ENCODE measurements at regions not wholly inside any gene's neighbourhood (a gene's known extent, or its start where the extent isn't known, plus 50 kb on each side); places are given as distances from the start of the nearest gene placed in this dataset.
"Not testable (repeated sequence)": the region's sequence is repeated elsewhere in the genome, so short reads cannot be mapped to it uniquely, and the experiment has no call there.

GRCh38 chr2:198604599-198604998 is 800.2 kb downstream of the PLCL1 start:
- DNase-seq: no peak

- DNase-seq: not testable (repeated sequence)
These were observed 798.6 kb downstream of the PLCL1 start for GRCh38 chr2:198602986-198603385.

GRCh38 chr2:198597648-198598047 is 793.3 kb downstream of the PLCL1 start:
- DNase-seq: no peak

GRCh38 chr2:198596985-198597384 is 792.6 kb downstream of the PLCL1 start:
- no peak for DNase-seq

- no peak for DNase-seq
These were observed 791.3 kb downstream of the PLCL1 start for GRCh38 chr2:198595721-198596120.

GRCh38 chr2:198591586-198591985 is 787.2 kb downstream of the PLCL1 start:
- no peak for DNase-seq

GRCh38 chr2:198587741-198588140 is 783.3 kb downstream of the PLCL1 start:
- DNase-seq: no peak

GRCh38 chr2:198587240-198587639 is 782.8 kb downstream of the PLCL1 start:
- no peak for DNase-seq

- DNase-seq: no peak
These were observed 767.0 kb downstream of the PLCL1 start for GRCh38 chr2:198571393-198571792.

- DNase-seq: no peak
These were observed 753.8 kb downstream of the PLCL1 start for GRCh38 chr2:198558176-198558575.

- DNase-seq: no peak
These were observed 741.7 kb downstream of the PLCL1 start for GRCh38 chr2:198546122-198546521.

GRCh38 chr2:198545411-198545810 is 741.0 kb downstream of the PLCL1 start:
- no peak for DNase-seq

GRCh38 chr2:198544461-198544860 is 740.1 kb downstream of the PLCL1 start:
- DNase-seq: no peak

GRCh38 chr2:198534756-198535155 is 730.4 kb downstream of the PLCL1 start:
- DNase-seq: no peak

GRCh38 chr2:198525211-198525969 is 721.0 kb downstream of the PLCL1 start:
- DNase-seq: no peak

- DNase-seq: no peak
These were observed 719.3 kb downstream of the PLCL1 start for GRCh38 chr2:198523710-198524109.

GRCh38 chr2:198518935-198519334 is 714.5 kb downstream of the PLCL1 start:
- DNase-seq: no peak

GRCh38 chr2:198517976-198518375 is 713.6 kb downstream of the PLCL1 start:
- peak; percentile 5 for DNase-seq

- DNase-seq: not testable (repeated sequence)
These were observed 704.2 kb downstream of the PLCL1 start for GRCh38 chr2:198508610-198509009.

- no peak for DNase-seq
These were observed 695.1 kb downstream of the PLCL1 start for GRCh38 chr2:198499539-198499938.

GRCh38 chr2:198498516-198498915 is 694.1 kb downstream of the PLCL1 start:
- no peak for DNase-seq

GRCh38 chr2:198498048-198498447 is 693.7 kb downstream of the PLCL1 start:
- no peak for DNase-seq

GRCh38 chr2:198494931-198495330 is 690.5 kb downstream of the PLCL1 start:
- DNase-seq: no peak

GRCh38 chr2:198490748-198491147 is 686.4 kb downstream of the PLCL1 start:
- no peak for DNase-seq

GRCh38 chr2:198488964-198489363 is 684.6 kb downstream of the PLCL1 start:
- no peak for DNase-seq

Measured in T1000 (cell line).